ENCODE measurements at regions not wholly inside any gene's neighbourhood (a gene's known extent, or its start where the extent isn't known, plus 50 kb on each side); places are given as distances from the start of the nearest gene placed in this dataset.

- TF ChIP-seq CTCF (IDR thresholded peaks at IDR 0.05; ENCODE audit: low read depth, low read length, poor library complexity, severe bottlenecking) (no peak), EZH2phosphoT487 (IDR thresholded peaks at IDR 0.05; ENCODE audit: borderline replicate concordance, low read length) (no peak)
Measured at GRCh38 chr6:121695329-121695728, 259.9 kb downstream of the GJA1 start.

Measured in DOHH2 (cell line).